ENCODE measurements at regions not wholly inside any gene's neighbourhood (a gene's known extent, or its start where the extent isn't known, plus 50 kb on each side); places are given as distances from the start of the nearest gene placed in this dataset.
A peak's percentile ranks its signal among the peaks of the same experiment; 100 is the strongest.

- intact Hi-C loops (cut with DNase I, micrococcal nuclease) = no loop called here
- DNase-seq (no peak), ATAC-seq (no peak)
Observed at GRCh38 chr5:148912146-148912545, 85.7 kb downstream of the ADRB2 start.

- ATAC-seq (no peak), DNase-seq (no peak)
- intact Hi-C loops (cut with DNase I, micrococcal nuclease) = no loop called here
Observed at GRCh38 chr5:148912714-148913398, 86.4 kb downstream of the ADRB2 start.

GRCh38 chr5:148913493-148913892 is 87.1 kb downstream of the ADRB2 start:
- ATAC-seq (no peak), DNase-seq (no peak)
- intact Hi-C loops (cut with DNase I, micrococcal nuclease) = no loop called here

GRCh38 chr5:148913985-148914431 is 87.6 kb downstream of the ADRB2 start:
- DNase-seq = no peak
- intact Hi-C loops (cut with DNase I, micrococcal nuclease) = no loop called here
- no peak for ATAC-seq

- ATAC-seq (no peak), DNase-seq (no peak)
- intact Hi-C loops (cut with DNase I, micrococcal nuclease) = no loop called here
Observed at GRCh38 chr5:148915224-148915817, 88.9 kb downstream of the ADRB2 start.

- intact Hi-C loops (cut with DNase I, micrococcal nuclease) = no loop called here
- no peak for DNase-seq
- no peak for ATAC-seq
Observed at GRCh38 chr5:148920646-148921288, 94.4 kb downstream of the ADRB2 start.

- peak; percentile 38 for ATAC-seq
- intact Hi-C loops (cut with DNase I, micrococcal nuclease) = no loop called here
Observed at GRCh38 chr5:148921350-148921749, 94.9 kb downstream of the ADRB2 start.

GRCh38 chr5:148922606-148923005 is 96.2 kb downstream of the ADRB2 start:
- ATAC-seq = no peak
- intact Hi-C loops (cut with DNase I, micrococcal nuclease) = no loop called here
- DNase-seq = no peak

More at GRCh38 chr5:148921350-148921749, 94.9 kb downstream of the ADRB2 start:
- no peak for DNase-seq

GRCh38 chr5:148923023-148923422 is 96.6 kb downstream of the ADRB2 start:
- no peak for ATAC-seq
- intact Hi-C loops (cut with DNase I, micrococcal nuclease) = no loop called here
- no peak for DNase-seq

- ATAC-seq (peak; percentile 89), DNase-seq (peak; percentile 67 to 75)
- intact Hi-C loops (cut with DNase I, micrococcal nuclease) = no loop called here
Observed at GRCh38 chr5:148924817-148925216, 98.4 kb downstream of the ADRB2 start.

- intact Hi-C loops (cut with DNase I, micrococcal nuclease) = no loop called here
- DNase-seq = no peak
- peak; percentile 73 for ATAC-seq
Observed at GRCh38 chr5:148926207-148926606, 99.8 kb downstream of the ADRB2 start.

GRCh38 chr5:148927307-148927946 is 101.0 kb downstream of the ADRB2 start:
- no peak for ATAC-seq
- no peak for DNase-seq
- intact Hi-C loops (cut with DNase I, micrococcal nuclease) = no loop called here

GRCh38 chr5:148928141-148928540 is 101.7 kb downstream of the ADRB2 start:
- intact Hi-C loops (cut with DNase I, micrococcal nuclease) = no loop called here
- no peak for ATAC-seq
- no peak for DNase-seq

- intact Hi-C loops (cut with DNase I, micrococcal nuclease) = no loop called here
- ATAC-seq (no peak), DNase-seq (no peak)
Observed at GRCh38 chr5:148931453-148932057, 105.1 kb downstream of the ADRB2 start.

GRCh38 chr5:148932355-148932935 is 106.0 kb downstream of the ADRB2 start:
- intact Hi-C loops (cut with DNase I, micrococcal nuclease) = no loop called here
- ATAC-seq (peak; percentile 68), DNase-seq (peak in 1 of 2 donors; percentile 22)

GRCh38 chr5:148933903-148934432 is 107.6 kb downstream of the ADRB2 start:
- ATAC-seq (no peak), DNase-seq (no peak)
- intact Hi-C loops (cut with DNase I, micrococcal nuclease) = no loop called here

- intact Hi-C loops (cut with DNase I, micrococcal nuclease) = no loop called here
- ATAC-seq = no peak
- DNase-seq = no peak
Observed at GRCh38 chr5:148934895-148935400, 108.5 kb downstream of the ADRB2 start.

GRCh38 chr5:148937239-148937638 is 110.8 kb downstream of the ADRB2 start:
- ATAC-seq (no peak), DNase-seq (no peak)
- intact Hi-C loops (cut with DNase I, micrococcal nuclease) = no loop called here

Measured in left colon (tissue), 2 donors.